GM03348 (cell line): ENCODE measurements at regions not wholly inside any gene's neighbourhood (a gene's known extent, or its start where the extent isn't known, plus 50 kb on each side); places are given as distances from the start of the nearest gene placed in this dataset.
A peak's percentile ranks its signal among the peaks of the same experiment; 100 is the strongest.

Experiments used
- DNase-seq: peaks from one replicate; pipeline ENCODE4 v3.0.0; 2012; ENCODE audit warnings: low spot score

DNA sequence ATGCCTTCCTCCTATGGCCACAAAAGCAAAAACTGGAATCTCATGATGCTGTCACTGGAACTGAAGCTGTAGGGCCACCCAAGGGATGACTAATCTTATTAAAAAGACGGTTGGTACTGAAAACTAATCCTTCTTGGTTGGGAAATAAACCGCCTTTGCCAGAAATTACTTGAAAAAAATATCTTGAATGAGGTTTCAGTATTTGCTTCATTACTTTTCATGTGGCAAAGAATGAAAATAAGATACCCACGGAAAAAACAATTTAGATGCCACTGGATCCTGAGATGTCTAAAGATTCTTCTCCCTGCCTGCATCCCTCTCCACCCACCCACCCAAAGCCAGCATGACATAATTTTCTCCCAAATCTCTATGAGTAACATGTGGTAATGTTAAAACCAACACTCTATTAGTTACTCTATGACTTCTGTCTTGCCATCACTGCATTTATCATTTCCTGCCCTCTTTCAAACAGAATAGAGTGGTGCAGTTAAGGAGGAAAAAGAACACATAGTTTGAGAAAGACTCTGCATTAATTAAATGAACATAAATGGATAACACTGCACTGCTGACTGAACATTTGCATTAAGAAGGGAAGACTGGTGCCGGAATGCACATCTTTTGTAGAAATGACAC, 111.8 kb upstream of the DPH6 start:
- peak; percentile 55 for DNase-seq

DNA sequence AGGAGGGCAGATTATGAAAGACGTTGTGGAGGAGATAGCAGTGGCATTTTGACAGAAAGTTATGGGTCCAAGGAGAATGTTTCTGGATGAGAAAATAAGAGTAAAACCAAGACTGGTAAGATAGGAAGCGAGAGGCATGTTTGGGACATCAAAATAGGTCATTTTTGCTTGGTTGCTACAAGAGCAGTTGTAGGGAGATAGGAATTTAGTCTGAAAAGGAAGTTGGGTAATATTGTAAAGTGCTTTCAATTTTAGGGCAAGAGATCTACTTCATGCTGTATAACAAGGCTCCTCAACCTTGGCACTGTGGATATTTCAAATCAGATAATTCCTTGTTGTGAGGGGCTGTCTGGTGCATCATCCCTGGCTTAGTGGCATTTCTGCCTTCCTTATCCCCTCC, 118.0 kb upstream of the DPH6 start:
- no peak for DNase-seq

DNA sequence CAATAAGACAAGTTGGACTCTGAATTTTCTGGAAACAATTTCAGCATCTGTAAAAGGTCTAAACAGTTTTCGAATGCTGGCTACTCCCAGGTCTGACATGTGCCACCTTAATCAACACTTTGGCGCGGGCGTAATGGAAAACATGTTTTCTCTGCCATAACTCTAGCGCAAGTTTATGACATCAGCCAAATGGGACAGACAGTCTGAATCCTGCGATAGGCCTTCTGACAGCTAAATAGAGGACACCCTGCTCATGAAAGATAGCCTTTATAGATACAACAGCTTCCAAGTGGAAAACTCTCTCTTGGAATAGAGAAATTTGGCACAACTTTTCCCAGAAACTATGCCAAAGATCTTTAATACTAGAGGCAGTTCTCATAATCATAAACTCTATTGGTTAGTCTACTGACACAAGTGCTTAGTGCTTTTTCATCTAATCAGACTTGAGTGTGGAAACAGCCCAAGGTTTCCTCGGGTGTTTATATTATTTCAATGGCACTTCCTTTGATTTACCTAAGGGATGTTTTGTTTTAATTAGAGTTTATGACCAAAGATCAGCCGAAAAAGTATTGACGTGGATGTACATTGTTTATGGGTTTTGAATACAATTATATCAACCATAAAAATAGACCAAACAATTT, 120.1 kb upstream of the DPH6 start:
- no peak for DNase-seq

DNA sequence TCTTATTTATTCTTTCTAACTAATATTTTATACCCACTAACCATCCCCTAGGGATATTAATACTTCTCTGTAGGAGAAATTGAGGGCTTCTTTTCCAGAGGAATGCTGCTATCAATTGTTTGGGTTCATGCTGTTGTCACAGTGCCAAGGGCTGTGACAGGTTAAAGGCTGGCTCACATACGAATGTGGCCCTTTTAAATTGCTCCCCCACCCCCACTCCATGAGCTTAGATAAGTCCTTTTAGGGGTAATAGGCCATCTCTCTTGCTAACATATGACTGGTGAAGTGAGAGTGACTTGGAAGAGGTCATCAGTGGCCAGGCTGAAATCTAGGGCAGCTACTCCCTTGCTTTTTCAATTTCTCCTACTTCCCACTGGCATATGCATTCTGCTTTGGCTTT, 121.9 kb upstream of the DPH6 start:
- no peak for DNase-seq

DNA sequence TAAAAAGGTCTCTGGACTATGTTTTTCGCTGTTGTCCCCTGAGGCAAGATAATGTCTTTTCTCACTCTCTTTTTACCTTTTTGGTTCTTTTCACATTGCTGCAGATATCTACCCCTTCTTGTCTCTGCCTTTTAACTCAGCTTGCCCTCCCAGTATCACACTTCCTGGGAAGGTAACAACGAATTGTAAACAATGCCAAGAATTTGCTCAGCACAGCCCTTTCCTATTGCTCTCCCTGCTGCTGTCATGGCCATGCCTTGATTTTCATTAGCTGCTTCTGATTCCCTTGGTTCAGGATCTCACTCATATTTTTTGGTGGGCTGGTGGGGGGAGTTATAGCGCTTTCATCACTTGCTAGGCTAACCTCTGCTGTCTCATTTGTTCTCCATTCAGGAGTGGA, 123.1 kb upstream of the DPH6 start:
- no peak for DNase-seq

DNA sequence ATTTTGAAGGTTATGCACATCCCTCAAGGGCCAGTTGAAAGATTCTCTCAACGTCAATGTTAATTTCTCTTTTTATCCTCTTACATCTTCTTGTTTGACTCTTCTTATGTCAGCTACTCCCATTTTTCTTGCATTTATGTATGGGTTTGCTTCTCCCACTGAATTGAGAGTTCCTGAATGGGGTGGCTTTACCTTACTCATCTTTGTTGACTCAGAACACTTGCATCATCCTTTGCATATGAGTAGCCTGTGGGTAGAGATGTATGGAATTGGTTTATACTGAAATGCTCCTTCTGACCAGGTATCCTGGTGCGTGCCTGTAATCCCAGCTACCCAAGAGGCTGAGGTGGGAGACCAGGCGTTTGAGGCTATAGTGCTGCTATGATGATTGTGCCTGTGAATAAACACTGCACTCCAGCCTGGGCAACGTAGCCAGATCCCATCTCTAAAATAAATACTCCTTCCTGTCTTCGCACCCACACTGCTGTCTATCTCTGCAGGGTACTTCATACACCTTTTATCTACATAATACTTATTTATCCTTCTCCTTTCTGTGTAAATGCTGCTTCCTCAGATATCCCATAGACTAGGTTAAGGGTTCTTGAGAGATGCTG, 123.6 kb upstream of the DPH6 start:
- DNase-seq: no peak

DNA sequence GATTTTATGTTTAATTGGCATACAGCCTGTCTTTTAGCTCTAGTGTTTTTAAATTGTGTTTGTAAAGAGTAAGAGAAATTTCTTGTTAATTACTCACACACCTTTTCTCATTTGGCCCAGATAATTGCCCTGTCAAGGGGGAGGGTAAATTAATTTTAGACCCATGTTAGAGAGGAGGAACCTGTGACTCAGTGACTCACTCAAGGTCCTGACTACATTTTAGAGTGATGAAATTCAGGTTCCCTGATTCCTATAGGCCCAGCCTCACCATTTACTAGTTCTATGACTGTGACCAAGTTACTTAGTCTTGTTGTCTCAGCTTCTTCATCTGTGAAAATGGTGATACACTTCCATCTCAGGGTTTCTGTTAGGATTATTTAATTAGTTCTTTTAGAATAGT, 125.2 kb upstream of the DPH6 start:
- DNase-seq: no peak

DNA sequence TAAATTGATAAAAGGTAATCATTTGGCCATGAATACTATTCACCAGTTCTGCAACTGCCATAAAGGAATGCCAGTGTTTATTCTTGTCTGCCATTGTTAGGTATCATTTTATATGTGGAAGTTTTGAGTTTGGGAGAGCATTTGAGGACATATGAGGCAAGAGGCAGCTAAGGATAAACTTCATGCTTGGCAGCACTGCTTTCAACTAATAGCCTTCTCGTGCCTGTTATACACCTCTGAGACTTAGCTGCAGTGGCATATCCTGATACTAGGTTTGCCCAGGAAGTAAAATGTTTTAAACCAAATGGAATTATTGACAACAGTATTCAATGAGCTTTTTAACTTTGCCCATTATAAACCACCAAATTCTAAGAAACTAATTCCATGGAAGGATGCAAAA, 126.0 kb upstream of the DPH6 start:
- no peak for DNase-seq

DNA sequence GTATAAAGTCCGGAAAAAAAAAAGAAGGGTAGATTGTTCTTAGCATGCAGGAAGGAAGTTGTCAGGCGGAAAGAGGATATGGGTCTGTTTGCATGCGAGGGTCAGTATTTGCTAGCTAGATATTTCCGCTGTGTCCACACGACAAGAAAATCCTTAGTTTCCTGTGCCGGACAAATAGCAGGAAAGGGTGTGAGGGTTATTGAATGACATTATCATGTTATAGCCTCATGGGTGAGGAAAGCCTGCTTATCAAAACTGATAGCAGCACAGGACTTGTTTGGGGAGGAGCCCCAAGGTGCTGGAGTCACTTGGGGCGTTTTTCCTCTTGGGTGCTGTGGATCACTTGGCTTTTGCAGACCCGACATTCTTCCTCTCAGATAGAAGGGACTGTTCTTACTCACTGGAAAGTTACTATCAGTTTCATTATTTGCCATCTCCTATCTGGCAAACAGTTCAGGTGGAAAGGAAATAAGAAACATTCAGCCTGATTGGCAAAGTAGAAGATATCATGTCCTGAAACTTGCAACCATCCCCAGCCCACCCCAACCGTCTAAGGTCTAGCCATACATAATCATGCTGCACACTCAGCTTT, 127.2 kb upstream of the DPH6 start:
- DNase-seq: no peak

DNA sequence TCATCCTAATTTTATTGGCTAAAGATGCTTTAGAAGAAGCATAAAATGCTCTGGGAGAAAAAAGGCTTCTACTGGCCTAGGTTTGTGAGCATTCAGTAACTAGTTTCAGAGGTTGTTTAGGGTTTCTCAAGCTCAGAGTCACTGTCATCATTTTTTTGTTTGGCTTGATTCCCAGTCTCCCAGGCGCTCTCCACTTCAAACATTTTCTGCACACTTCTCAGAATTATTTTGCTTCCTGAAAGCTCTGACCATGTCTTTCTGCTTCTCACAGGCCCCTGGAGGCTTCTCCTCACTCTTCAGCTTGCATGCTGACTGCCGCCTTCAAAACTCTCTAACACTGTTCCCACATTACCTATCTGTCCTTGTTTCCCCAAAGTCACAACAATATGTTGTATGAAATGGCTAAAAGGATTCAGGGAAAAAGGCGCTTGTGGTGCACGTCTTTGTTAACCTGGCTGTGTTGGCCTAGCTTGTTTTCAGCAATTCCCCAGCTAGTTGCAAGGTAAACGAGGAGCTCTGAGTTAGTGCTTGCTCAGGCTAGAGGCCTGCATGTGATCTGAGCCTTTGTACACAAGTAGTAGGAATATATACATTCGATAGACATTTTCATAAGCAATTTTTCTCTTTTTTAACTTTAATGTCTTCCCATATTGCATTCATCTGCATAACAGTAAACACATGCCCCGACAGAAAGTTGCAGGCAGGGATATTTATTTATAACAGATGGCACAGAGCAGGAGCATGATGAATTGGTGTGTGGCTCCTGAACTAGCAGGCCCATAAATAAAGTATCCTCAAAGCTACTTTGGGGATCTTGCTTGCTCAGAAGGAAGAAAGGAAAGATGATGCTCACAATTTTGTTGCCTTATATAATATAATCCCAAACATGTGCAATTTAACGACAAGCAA, 129.2 kb upstream of the DPH6 start:
- DNase-seq: peak; percentile 41

DNA sequence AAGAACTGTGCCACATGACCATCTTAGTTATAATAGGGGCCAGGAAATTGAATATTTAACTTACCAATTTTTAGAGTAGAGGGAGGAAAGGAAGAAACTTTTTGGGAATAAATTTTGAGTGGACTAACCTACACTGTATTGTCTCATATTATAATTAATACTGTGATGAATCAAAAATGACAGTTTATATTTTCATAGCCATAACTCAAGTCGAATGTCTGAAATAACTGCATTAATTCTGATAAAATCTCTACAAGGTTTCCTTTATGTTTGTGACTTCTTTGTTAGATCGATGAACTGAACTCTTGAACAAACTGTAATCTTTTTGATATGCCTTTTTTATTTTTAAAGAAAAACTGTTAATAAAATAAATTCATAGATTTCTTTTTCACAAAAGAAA, 132.8 kb upstream of the DPH6 start:
- DNase-seq: no peak

DNA sequence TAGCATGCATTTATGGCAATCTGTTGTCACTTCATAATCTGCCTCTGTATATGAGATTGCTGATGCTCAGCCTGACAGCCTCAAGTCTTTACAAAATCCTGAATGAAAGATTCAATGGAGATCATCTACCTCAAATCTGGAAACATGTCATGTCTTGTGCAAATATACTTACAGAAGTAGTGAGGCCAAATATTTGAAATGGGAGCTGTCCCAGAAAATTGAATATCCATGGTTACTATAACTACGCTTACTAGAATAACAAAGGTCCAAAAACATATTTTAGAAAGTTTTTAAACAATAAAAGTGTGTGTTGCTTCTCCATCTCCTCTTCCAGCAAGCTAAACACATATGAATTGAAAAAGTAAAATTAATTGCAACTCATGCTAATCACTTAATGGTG, 133.2 kb upstream of the DPH6 start:
- no peak for DNase-seq

DNA sequence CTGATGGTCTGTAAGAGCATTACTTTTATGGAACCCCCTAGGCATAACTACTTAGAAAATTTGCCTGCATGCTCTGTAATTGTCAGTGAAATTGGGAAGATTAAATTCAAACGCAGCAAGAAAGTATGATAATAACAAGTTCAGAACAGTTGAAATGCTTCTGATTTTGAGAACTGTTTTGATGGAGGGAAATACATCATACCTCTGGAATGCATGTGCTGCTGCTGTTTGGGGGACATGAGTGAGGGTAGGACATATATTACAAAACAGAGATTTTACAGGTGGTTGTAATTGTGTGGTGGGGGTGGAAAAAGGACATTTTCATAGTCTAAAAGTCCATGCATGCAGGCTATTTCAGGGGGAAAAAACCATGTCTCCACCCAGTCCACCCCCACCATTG, 135.0 kb upstream of the DPH6 start:
- no peak for DNase-seq

DNA sequence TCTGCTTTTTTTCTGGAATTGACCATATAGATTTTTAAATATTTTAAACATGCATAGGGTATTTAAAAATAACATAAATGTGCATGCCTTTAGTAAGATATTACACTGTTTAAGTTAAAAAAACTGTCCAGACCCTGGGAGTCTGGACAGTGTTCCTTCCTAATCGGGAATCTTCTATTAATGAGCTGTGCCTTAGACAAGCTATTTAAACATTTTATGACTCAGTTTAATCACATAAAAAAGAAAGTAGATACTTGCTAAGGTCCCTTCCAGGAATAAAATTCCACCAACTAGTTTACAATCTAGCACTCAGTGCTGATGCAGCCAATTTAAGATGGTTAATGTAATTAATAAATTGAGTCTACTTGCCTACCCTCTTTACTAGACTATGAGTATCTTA, 140.4 kb upstream of the DPH6 start:
- no peak for DNase-seq

DNA sequence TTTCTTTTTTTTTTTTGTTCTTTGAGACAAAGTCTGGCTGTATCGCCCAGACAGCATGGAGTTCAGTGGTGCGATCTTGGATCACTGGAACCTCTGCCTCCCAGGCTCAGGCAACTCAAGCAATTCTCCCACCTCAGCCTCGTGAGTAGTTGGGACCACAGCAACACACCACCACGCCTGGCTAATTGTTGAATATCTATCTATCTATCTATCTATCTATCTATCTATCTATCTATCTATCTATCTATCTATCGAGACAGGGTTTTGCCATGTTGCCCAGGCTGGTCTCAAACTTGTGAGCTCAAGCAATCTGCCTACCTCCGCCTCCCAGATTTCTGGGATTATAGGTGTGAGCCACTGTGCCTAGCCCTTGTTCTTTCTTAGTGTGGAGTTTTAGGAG, 143.3 kb upstream of the DPH6 start:
- no peak for DNase-seq

DNA sequence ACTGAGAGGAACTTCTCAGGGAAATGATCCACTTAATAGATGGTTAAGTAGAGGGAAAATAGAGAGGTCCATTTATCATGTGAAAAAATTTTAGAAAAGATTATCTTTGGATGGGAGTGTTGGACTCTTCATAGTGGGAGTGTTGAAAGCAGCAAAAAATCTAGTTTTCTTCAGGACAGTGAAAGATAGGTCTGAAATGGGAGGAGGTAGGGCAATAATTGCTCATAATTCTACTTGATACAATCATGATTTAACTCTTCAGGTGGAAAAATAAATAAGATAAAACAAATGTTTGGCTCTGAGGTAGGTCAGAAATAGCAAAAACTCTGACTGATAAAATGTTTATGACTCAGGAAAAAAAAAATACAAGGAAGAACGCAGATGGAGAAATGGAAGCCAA, 144.1 kb upstream of the DPH6 start:
- DNase-seq: no peak

DNA sequence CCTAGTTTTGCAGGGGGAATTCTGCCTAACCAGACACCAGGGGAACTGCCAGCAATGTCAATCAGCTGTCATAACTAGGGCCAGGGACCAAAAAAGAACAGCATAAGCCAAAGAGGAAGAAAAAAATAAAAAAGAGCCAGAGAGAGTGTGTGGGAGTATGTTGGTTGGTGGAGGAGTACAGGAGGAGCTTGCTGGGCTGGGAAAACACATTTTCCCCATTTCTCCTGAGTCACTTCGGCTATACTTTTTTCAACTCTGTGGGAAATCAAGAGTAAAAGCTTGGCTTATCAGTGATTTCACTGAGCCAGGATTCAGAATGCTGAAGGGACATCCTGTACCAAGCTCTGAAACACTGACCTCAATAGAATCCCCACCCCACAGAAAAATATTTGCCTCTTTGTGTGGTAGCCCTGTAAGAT, 144.7 kb upstream of the DPH6 start:
- peak; percentile 44 for DNase-seq

DNA sequence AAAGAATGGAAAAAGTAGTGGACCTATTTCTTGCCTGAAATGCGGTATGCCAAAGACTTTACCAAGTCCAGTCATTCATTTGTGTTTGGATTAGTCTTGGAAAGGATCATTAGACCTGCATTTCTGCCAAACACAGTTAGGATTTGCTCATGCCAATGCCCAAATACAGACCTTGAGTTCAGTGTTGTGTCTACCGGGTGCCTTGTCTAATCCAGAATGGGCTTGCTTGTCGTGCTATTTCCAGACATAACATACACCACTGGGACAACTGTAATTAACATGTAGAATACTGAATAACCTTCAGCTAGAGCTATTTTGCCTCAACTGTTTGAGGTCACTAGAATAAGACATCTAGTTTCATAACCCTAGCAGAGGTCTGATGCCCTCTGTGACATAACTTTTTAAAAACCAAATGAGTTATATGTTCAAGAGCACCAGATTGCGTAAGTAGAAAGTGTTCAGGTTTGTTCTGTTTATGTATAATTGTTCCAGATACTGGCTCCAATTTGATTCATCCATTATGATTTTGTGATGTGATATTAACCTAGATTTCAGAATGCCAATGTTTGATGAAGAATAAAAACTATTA, 145.3 kb upstream of the DPH6 start:
- no peak for DNase-seq

DNA sequence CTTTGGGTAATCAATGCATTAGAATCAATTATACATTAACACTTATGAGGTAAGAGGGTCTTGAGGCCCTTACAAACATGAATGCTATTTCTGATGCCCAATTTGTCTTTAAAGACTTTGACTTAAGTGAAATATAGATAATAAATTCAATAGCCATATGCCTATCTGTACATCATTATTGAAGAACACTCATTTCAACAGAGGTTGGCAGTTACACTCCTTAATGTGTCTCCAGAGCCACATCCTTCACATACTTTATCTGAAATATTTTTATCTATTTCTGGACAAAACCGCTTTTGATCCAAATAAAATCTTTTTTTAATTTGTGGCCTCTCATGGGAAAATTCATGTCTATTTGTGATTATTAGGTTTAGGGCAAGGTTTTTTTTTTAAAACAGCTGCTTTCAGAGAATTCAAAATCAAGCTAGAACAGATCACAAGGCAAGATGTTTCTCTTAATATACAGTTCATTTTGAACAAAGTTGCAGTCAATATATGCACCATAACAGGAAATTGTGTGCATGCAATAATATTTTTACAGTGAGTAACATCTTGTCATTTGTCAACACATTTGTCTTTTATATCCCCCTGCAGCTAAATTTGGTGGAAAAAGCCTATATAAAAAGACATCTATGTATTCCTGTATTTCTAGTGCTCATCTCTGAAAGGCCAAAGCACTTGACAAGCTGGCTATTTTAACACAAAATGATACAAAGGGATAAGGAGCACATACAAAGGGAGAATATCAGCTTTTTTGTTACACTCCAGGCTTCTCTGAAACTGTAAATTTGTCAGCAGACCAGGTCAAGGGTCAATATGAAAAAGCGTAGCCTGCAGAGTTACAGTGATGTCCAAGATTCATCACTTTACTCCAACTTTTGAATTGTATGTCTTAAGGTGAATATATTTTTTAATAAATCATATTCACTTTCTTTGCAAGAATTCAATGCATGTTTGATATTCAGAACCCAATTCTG, 146.2 kb upstream of the DPH6 start:
- DNase-seq: no peak

DNA sequence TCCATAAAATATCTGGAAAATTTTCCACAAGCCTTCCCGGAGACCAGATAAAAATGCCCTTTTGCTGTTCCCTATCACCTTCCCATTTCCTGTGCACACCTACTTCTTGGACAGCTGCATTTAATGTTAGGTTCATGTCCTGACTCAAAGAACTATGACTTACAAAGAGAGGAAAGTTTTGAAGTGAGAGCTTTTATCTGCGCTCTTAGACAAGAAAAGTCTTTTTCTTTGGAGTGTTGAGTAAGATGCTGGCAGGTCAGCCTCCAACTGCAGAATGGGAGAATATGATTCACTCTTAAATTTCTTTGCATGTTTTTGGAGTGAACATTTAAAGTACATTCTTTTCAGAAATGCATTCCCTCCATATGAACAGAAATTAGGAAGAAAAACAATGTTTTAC, 147.3 kb upstream of the DPH6 start:
- no peak for DNase-seq

DNA sequence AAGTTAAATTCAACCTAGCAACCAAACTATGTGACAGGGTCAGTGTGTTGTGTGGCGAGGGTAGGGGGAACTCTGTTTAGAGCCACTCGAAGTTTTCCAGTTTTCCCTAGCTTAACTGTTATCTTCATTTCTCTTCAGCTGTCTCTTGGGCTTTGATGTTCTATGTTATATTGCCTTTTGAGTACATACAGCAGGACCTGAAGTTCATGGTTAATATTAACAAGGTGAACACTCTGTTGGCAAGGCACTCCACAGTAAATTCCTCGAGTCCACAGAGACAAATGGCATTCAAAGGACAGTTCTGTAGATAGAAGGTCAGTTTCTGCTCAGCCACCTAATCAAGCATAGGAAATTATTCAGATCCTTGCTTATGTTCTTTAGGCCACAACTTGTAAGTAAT, 147.9 kb upstream of the DPH6 start:
- no peak for DNase-seq
